ENCODE measurements at regions not wholly inside any gene's neighbourhood (a gene's known extent, or its start where the extent isn't known, plus 50 kb on each side); places are given as distances from the start of the nearest gene placed in this dataset.

- Histone ChIP-seq H2AFZ (ENCODE audit: low read depth, low read length) (no peak overlapping the region), H3K36me3 (ENCODE audit: control insufficient read depth, insufficient read depth, low read length) (no peaks in the 10 kb centered on the region), H3K4me2 (ENCODE audit: insufficient read depth, low read length) (no peak overlapping the region), H3K79me2 (ENCODE audit: control insufficient read depth, insufficient read depth, low read length) (no peaks in the 10 kb centered on the region), H3K27me3 (ENCODE audit: control insufficient read depth in 2 of 2, insufficient read depth in 2 of 2, low read length in 2 of 2) (no peaks in the 10 kb centered on the region), H3K4me3 (no peak overlapping the region), H3K27ac (ENCODE audit: extremely low read depth, low read depth, low read length) (no peak overlapping the region), H3K9ac (ENCODE audit: insufficient read depth in 1 of 2, low read depth in 2 of 2, low read length in 2 of 2) (no peak overlapping the region), H4K20me1 (replicated peaks; ENCODE audit: control insufficient read depth, insufficient read depth, low read length) (no peaks in the 10 kb centered on the region), H3K4me1 (replicated peaks in 1 of 2; ENCODE audit: control insufficient read depth in 2 of 2, insufficient read depth in 2 of 2, low read length in 2 of 2) (no peaks in the 10 kb centered on the region), H3K9me1 (ENCODE audit: control insufficient read depth, insufficient read depth, low read length) (no peaks in the 10 kb centered on the region), H3K9me3 (replicated peaks; ENCODE audit: control insufficient read depth, insufficient read depth, low read depth, low read length) (no peaks in the 10 kb centered on the region)
- no peak for ATAC-seq
- no peak for FAIRE-seq
- ChIA-PET POLR2A (interaction anchor here (0.7 kb wide), 1 partner anchor 656 kb away, joined by 4 read pairs; no protein-coding TSS in a partner anchor), CTCF (ENCODE audit: low intra/inter-chr PET ratio) (no interaction called here)
- DNase-seq (ENCODE audit: extremely low read depth in 1 of 4, low spot score in 3 of 4): no peak
- intact Hi-C loops (cut with micrococcal nuclease): no loop called here
- no peak for TF ChIP-seq BCL6 (CRISPR knock-in tag; IDR thresholded peaks at IDR 0.05)
- TF ChIP-seq, protein P1, sequence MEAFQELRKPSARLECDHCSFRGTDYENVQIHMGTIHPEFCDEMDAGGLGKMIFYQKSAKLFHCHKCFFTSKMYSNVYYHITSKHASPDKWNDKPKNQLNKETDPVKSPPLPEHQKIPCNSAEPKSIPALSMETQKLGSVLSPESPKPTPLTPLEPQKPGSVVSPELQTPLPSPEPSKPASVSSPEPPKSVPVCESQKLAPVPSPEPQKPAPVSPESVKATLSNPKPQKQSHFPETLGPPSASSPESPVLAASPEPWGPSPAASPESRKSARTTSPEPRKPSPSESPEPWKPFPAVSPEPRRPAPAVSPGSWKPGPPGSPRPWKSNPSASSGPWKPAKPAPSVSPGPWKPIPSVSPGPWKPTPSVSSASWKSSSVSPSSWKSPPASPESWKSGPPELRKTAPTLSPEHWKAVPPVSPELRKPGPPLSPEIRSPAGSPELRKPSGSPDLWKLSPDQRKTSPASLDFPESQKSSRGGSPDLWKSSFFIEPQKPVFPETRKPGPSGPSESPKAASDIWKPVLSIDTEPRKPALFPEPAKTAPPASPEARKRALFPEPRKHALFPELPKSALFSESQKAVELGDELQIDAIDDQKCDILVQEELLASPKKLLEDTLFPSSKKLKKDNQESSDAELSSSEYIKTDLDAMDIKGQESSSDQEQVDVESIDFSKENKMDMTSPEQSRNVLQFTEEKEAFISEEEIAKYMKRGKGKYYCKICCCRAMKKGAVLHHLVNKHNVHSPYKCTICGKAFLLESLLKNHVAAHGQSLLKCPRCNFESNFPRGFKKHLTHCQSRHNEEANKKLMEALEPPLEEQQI (IDR thresholded peaks at IDR 0.05): no peak
- no peak for TF ChIP-seq IFI16 (CRISPR knock-in tag; IDR thresholded peaks at IDR 0.05)
- no peak for TF ChIP-seq POLR2AphosphoS2 (IDR thresholded peaks at IDR 0.05; ENCODE audit: low read length)
- TF ChIP-seq TRIM28 (IDR thresholded peaks at IDR 0.05): no peak
- no peak for TF ChIP-seq ZNF780A (CRISPR knock-in tag; IDR thresholded peaks at IDR 0.05)
- in situ Hi-C loops (cut with MboI): no loop called here
- WGBS (ENCODE audit: insufficient coverage, low coverage, missing lambda C conversion rate): 1% methylated on average over 10 of the region's 11 CpGs
- BruUV-seq (replicated peaks): no TSS peak
Observed at GRCh38 chr5:124309241-124309980, 437.0 kb downstream of the ZNF608 start.

All from K562 (cell line).